Liver (tissue), 8 donors: ENCODE measurements at regions not wholly inside any gene's neighbourhood (a gene's known extent, or its start where the extent isn't known, plus 50 kb on each side); places are given as distances from the start of the nearest gene placed in this dataset.

Source experiments
- DNase-seq: peaks from one replicate; pipeline ENCODE4 v3.0.0-alpha.2; 2017; ENCODE audit warnings: low spot score
- H3K27ac ChIP-seq, 2 donors: one replicate each; pipeline ENCODE4 v1.7.0; 2013; ENCODE audit warnings: inconsistent platforms in 2 of 2, low read length in 2 of 2, control low read depth in 1 of 2, low read depth in 1 of 2, mild to moderate bottlenecking in 1 of 2
- H3K27me3 ChIP-seq, 4 donors: one replicate each; pipeline versions ENCODE4 v1.6.1 to v1.7.0; 2013; ENCODE audit warnings: low read length in 3 of 4, inconsistent platforms in 1 of 4, mild to moderate bottlenecking in 1 of 4, moderate library complexity in 1 of 4; ENCODE audit not compliant: control insufficient read depth in 4 of 4, insufficient read depth in 4 of 4
- H3K36me3 ChIP-seq, 4 donors: one replicate each; pipeline versions ENCODE4 v1.6.1 to v1.7.0; 2013; ENCODE audit warnings: low read length in 3 of 4, mild to moderate bottlenecking in 3 of 4, low read depth in 1 of 4, moderate library complexity in 1 of 4; ENCODE audit not compliant: control insufficient read depth in 4 of 4, insufficient read depth in 3 of 4
- H3K4me1 ChIP-seq, 4 donors: one replicate each; pipeline versions ENCODE4 v1.6.1 to v1.7.0; 2013; ENCODE audit warnings: low read length in 3 of 4, mild to moderate bottlenecking in 3 of 4, moderate library complexity in 1 of 4; ENCODE audit not compliant: control insufficient read depth in 4 of 4, insufficient read depth in 4 of 4
- H3K4me3 ChIP-seq, 3 donors: one replicate each; pipeline versions ENCODE4 v1.6.1 to v1.7.0; 2013; ENCODE audit warnings: low read length in 3 of 3, control low read depth in 1 of 3, low read depth in 1 of 3, mild to moderate bottlenecking in 1 of 3
- H3K9ac ChIP-seq, 2 donors: one replicate each; pipeline ENCODE4 v1.7.0; 2013; ENCODE audit warnings: low read length in 2 of 2, mild to moderate bottlenecking in 2 of 2, moderate library complexity in 2 of 2, control low read depth in 1 of 2, low read depth in 1 of 2
- H3K9me3 ChIP-seq, 4 donors: one replicate each; pipeline versions ENCODE4 v1.6.1 to v1.7.0; 2013; ENCODE audit warnings: low read length in 3 of 4; ENCODE audit not compliant: control insufficient read depth in 4 of 4
- CTCF ChIP-seq: fragments of 150-350 bp; IDR thresholded peaks from 2 replicates; pipeline ENCODE4 v1.5.1; 2017; ENCODE audit warnings: improper control_type of control experiment, low read depth, low read length; ENCODE audit not compliant: missing input control
- EGR1 ChIP-seq, 2 donors: IDR thresholded peaks; 2 replicates each; pipeline ENCODE4 v1.6.1; 2016 to 2018; ENCODE audit warnings: antibody characterized with exemption in 2 of 2, low read depth in 2 of 2
- FOXA1 ChIP-seq: IDR thresholded peaks from 2 replicates; pipeline ENCODE4 v1.6.1; 2016; ENCODE audit warnings: antibody characterized with exemption
- FOXA2 ChIP-seq: IDR thresholded peaks from 2 replicates; pipeline ENCODE4 v1.6.1; 2016; ENCODE audit warnings: antibody characterized with exemption
- GABPA ChIP-seq, 2 donors: IDR thresholded peaks in 1 of 2; conservative IDR thresholded peaks in 1 of 2; 2 replicates each; pipeline ENCODE4 v1.6.1; 2016; ENCODE audit warnings: antibody characterized with exemption in 2 of 2, mild to moderate bottlenecking in 1 of 2, moderate library complexity in 1 of 2
- HNF4A ChIP-seq, 2 donors: conservative IDR thresholded peaks; 2 replicates each; pipeline ENCODE4 v1.6.1; 2016; ENCODE audit warnings: antibody characterized with exemption in 2 of 2, mild to moderate bottlenecking in 2 of 2
- HNF4G ChIP-seq: IDR thresholded peaks from 2 replicates; pipeline ENCODE4 v1.6.1; 2016; ENCODE audit warnings: antibody characterized with exemption
- JUND ChIP-seq, 2 donors: IDR thresholded peaks; 2 replicates each; pipeline ENCODE4 v1.6.1; 2016; ENCODE audit warnings: antibody characterized with exemption in 2 of 2
- NR2F2 ChIP-seq: IDR thresholded peaks from 2 replicates; pipeline ENCODE4 v1.6.1; 2016; ENCODE audit warnings: antibody characterized with exemption
- RAD21 ChIP-seq, 2 donors: IDR thresholded peaks; 2 replicates each; pipeline ENCODE4 v1.6.1; 2016; ENCODE audit warnings: antibody characterized with exemption in 2 of 2, mild to moderate bottlenecking in 2 of 2
- RXRA ChIP-seq, 2 donors: IDR thresholded peaks; 2 replicates each; pipeline ENCODE4 v1.6.1; 2017 to 2018; ENCODE audit warnings: antibody characterized with exemption in 2 of 2, mild to moderate bottlenecking in 1 of 2
- SP1 ChIP-seq: IDR thresholded peaks from 2 replicates; pipeline ENCODE4 v1.6.1; 2018; ENCODE audit warnings: antibody characterized with exemption, mild to moderate bottlenecking
- TAF1 ChIP-seq: conservative IDR thresholded peaks from 2 replicates; pipeline ENCODE4 v1.6.1; 2016; ENCODE audit warnings: antibody characterized with exemption, mild to moderate bottlenecking
- YY1 ChIP-seq: IDR thresholded peaks from 2 replicates; pipeline ENCODE4 v1.6.1; 2016; ENCODE audit warnings: antibody characterized with exemption, mild to moderate bottlenecking
- ZBTB33 ChIP-seq: IDR thresholded peaks from 2 replicates; pipeline ENCODE4 v1.6.1; 2016; ENCODE audit warnings: antibody characterized with exemption
- WGBS: extraction: QIAGEN DNeasy Blood & Tissue Kit; methylation state at CpG from one replicate; pipeline ENCODE4 v1.1.7; 2013; 5-methylcytosine and 5-hydroxymethylcytosine counted together
- TF ChIP-seq, protein P1 (sequence below): IDR thresholded peaks from 2 replicates; pipeline ENCODE4 v1.6.1; 2016; ENCODE audit warnings: antibody characterized with exemption
- TF ChIP-seq, protein P2 (sequence below): IDR thresholded peaks from 2 replicates; pipeline ENCODE4 v1.6.1; 2016; ENCODE audit warnings: antibody characterized with exemption, mild to moderate bottlenecking
- TF ChIP-seq, protein P3 (sequence below): IDR thresholded peaks from 2 replicates; pipeline ENCODE4 v1.6.1; 2016; ENCODE audit warnings: antibody characterized with exemption
- donor health status: healthy.
- donor health status: healthy.
- donor health status: healthy.
- donor health status: healthy.
- donor health status: healthy.

- no peak overlapping the region for H3K9ac ChIP-seq
- H3K9me3 ChIP-seq, result no peaks in the 10 kb centered on the region
- no peaks in the 10 kb centered on the region for H3K27me3 ChIP-seq
- no peak for DNase-seq
- H3K36me3 ChIP-seq, result no peaks in the 10 kb centered on the region
- 55% methylated on average over 3 of the region's 3 CpGs for WGBS
- no peak for TF ChIP-seq YY1
- peak in 1 of 2 donors; percentile 34 for TF ChIP-seq JUND (IDR thresholded peaks at IDR 0.05)
- TF ChIP-seq HNF4A (conservative IDR thresholded peaks at IDR 0.05), result peak; percentile 48 to 71
- TF ChIP-seq, protein P1, sequence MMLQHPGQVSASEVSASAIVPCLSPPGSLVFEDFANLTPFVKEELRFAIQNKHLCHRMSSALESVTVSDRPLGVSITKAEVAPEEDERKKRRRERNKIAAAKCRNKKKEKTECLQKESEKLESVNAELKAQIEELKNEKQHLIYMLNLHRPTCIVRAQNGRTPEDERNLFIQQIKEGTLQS, result no peak
- no peak for TF ChIP-seq FOXA1
- TF ChIP-seq NR2F2, result peak; percentile 84
- TF ChIP-seq FOXA2, result peak; percentile 52
- TF ChIP-seq SP1, result peak; percentile 84
- no peak for TF ChIP-seq TAF1
- TF ChIP-seq, protein P2, sequence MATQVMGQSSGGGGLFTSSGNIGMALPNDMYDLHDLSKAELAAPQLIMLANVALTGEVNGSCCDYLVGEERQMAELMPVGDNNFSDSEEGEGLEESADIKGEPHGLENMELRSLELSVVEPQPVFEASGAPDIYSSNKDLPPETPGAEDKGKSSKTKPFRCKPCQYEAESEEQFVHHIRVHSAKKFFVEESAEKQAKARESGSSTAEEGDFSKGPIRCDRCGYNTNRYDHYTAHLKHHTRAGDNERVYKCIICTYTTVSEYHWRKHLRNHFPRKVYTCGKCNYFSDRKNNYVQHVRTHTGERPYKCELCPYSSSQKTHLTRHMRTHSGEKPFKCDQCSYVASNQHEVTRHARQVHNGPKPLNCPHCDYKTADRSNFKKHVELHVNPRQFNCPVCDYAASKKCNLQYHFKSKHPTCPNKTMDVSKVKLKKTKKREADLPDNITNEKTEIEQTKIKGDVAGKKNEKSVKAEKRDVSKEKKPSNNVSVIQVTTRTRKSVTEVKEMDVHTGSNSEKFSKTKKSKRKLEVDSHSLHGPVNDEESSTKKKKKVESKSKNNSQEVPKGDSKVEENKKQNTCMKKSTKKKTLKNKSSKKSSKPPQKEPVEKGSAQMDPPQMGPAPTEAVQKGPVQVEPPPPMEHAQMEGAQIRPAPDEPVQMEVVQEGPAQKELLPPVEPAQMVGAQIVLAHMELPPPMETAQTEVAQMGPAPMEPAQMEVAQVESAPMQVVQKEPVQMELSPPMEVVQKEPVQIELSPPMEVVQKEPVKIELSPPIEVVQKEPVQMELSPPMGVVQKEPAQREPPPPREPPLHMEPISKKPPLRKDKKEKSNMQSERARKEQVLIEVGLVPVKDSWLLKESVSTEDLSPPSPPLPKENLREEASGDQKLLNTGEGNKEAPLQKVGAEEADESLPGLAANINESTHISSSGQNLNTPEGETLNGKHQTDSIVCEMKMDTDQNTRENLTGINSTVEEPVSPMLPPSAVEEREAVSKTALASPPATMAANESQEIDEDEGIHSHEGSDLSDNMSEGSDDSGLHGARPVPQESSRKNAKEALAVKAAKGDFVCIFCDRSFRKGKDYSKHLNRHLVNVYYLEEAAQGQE, result no peak
- TF ChIP-seq ZBTB33, result no peak
- TF ChIP-seq, protein P3, sequence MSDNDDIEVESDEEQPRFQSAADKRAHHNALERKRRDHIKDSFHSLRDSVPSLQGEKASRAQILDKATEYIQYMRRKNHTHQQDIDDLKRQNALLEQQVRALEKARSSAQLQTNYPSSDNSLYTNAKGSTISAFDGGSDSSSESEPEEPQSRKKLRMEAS, result no peak
- no peak for TF ChIP-seq CTCF
- peak; percentile 63 to 81 for TF ChIP-seq RXRA (IDR thresholded peaks at IDR 0.05)
- TF ChIP-seq HNF4G, result peak; percentile 35
- TF ChIP-seq RAD21 (IDR thresholded peaks at IDR 0.05), result peak; percentile 23 to 53
- no peak for TF ChIP-seq GABPA (IDR thresholded peaks at IDR 0.05 in 1 of 2, conservative IDR thresholded peaks at IDR 0.05 in 1 of 2)
- no peak for TF ChIP-seq EGR1 (IDR thresholded peaks at IDR 0.05; ENCODE audit: low read depth in 2 of 2)
- H3K4me3 ChIP-seq, result no peak overlapping the region
- peak overlapping the region; percentile 56 to 58 for H3K27ac ChIP-seq
- peaks cover 8 to 48% (median 32%) of the 10 kb centered on the region in 4 donors for H3K4me1 ChIP-seq
Measured at GRCh38 chr3:72571052-72571451, 277.2 kb downstream of the SHQ1 start.
